Activated T-cell treated with anti-CD3 and anti-CD28 coated beads for 1 hour (primary cell): ENCODE measurements at regions not wholly inside any gene's neighbourhood (a gene's known extent, or its start where the extent isn't known, plus 50 kb on each side); places are given as distances from the start of the nearest gene placed in this dataset.
"Not testable (repeated sequence)": the region's sequence is repeated elsewhere in the genome, so short reads cannot be mapped to it uniquely, and the experiment has no call there.

Experiments used
- DNase-seq: peaks from one replicate; pipeline ENCODE4 v3.0.0-alpha.2; 2020; ENCODE audit warnings: low read depth

GRCh38 chr22:48835857-48836672 lies 991.6 kb downstream of the BRD1 start:
- no peak for DNase-seq

- no peak for DNase-seq
Observed at GRCh38 chr22:48835364-48835763, 992.3 kb downstream of the BRD1 start.

- DNase-seq: no peak
Observed at GRCh38 chr22:48834404-48834803, 993.3 kb downstream of the BRD1 start.

- no peak for DNase-seq
Observed at GRCh38 chr22:48832592-48832991, 995.1 kb downstream of the BRD1 start.

GRCh38 chr22:48829908-48830307 lies 997.8 kb downstream of the BRD1 start:
- no peak for DNase-seq

- DNase-seq: no peak
Observed at GRCh38 chr22:48828688-48829087, 999.0 kb downstream of the BRD1 start.

GRCh38 chr22:48827904-48828555 lies 999.6 kb downstream of the BRD1 start:
- no peak for DNase-seq

- DNase-seq: no peak
Observed at GRCh38 chr22:48827268-48827846, 1000.3 kb downstream of the BRD1 start.

- DNase-seq: no peak
Observed at GRCh38 chr22:48826546-48826945, 1001.1 kb downstream of the BRD1 start.

GRCh38 chr22:48825802-48826520 lies 1001.7 kb downstream of the BRD1 start:
- no peak for DNase-seq

- DNase-seq: no peak
Observed at GRCh38 chr22:48824712-48825651, 1002.7 kb downstream of the BRD1 start.

GRCh38 chr22:48823941-48824340 lies 1003.7 kb downstream of the BRD1 start:
- DNase-seq: no peak

- no peak for DNase-seq
Observed at GRCh38 chr22:48822278-48823233, 1005.1 kb downstream of the BRD1 start.

GRCh38 chr22:48821727-48822126 lies 1005.9 kb downstream of the BRD1 start:
- no peak for DNase-seq

GRCh38 chr22:48821346-48821690 lies 1006.4 kb downstream of the BRD1 start:
- no peak for DNase-seq

GRCh38 chr22:48820481-48821345 lies 1007.0 kb downstream of the BRD1 start:
- no peak for DNase-seq

- DNase-seq: no peak
Observed at GRCh38 chr22:48819961-48820360, 1007.7 kb downstream of the BRD1 start.

- no peak for DNase-seq
Observed at GRCh38 chr22:48819232-48819631, 1008.4 kb downstream of the BRD1 start.

GRCh38 chr22:48817491-48817890 lies 1010.2 kb downstream of the BRD1 start:
- DNase-seq: not testable (repeated sequence)
